Left cardiac atrium (tissue), 4 donors: ENCODE measurements at regions not wholly inside any gene's neighbourhood (a gene's known extent, or its start where the extent isn't known, plus 50 kb on each side); places are given as distances from the start of the nearest gene placed in this dataset.
"Not testable (repeated sequence)": the region's sequence is repeated elsewhere in the genome, so short reads cannot be mapped to it uniquely, and the experiment has no call there.

Source experiments
- ATAC-seq, 2 donors: fragments of 200-7000 bp; cut with Tn5 transposase; one replicate each; pipeline ENCODE4 v1.9.1; 2020; ENCODE audit warnings: mild to moderate bottlenecking in 2 of 2, moderate library complexity in 2 of 2
- DNase-seq: peaks from one replicate; pipeline ENCODE4 v3.0.0-alpha.2; 2020
- intact Hi-C, 2 donors: fragments of 100-400 bp; cut with DNase I; formaldehyde crosslinking; loops; one replicate each; pipeline versions ENCODE4 v1.14.1 to v1.15.1; 2022 to 2023
- donor health status: DM: no; HTN: yes; CAD: no.
- donor health status: DM: no; HTN: yes; CAD: no; lungs with severe emphysema.
- donor health status: DM: yes; HTN: yes; CAD: no.
- donor health status: Dilated cardiomyopathy.

DNA sequence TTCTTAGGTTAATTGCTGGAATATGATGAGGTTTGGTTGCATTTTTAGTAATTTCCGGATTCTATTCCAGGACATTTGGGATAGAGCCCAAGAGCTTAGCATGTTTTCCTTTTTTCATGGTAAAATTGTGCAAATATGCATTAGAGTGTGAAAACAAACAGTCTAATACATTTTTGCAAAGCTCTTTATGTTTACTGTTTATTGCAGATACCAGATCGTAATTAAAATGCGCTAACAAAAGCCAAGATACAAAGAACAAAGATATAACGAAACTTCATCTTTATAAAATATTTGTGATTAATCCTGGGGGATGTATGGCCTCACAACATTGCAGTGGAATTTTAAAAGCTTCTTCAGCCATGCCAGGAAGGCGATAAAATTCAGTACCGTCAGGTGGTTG is 94.5 kb upstream of the TBC1D5 start:
- no peak for ATAC-seq
- no peak for DNase-seq
- intact Hi-C loops = loop anchor here in 1 of 2 donors (10.0 kb wide), 1 partner anchor 192 kb away; no protein-coding TSS in a partner anchor

DNA sequence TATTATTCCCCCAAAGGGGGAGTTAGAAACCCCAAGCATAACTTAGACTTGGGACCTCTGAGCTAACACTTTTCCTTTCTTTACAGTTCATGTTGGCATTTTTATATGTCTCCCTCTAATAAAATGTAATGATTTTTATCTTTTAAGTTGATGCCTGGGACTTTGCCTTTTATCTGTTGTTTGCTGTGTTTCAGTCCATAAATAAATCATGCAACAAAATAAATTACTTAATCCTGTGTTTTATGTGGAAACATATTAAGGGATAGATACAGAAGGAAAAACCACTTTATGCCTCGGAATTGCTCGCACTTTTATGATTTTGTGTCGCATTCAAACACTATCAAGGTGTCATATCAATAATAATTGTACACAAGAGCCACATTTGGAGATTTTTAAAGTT is 93.7 kb upstream of the TBC1D5 start:
- intact Hi-C loops = loop anchor here in 1 of 2 donors (10.0 kb wide), 1 partner anchor 191 kb away; no protein-coding TSS in a partner anchor
- no peak for ATAC-seq
- no peak for DNase-seq

DNA sequence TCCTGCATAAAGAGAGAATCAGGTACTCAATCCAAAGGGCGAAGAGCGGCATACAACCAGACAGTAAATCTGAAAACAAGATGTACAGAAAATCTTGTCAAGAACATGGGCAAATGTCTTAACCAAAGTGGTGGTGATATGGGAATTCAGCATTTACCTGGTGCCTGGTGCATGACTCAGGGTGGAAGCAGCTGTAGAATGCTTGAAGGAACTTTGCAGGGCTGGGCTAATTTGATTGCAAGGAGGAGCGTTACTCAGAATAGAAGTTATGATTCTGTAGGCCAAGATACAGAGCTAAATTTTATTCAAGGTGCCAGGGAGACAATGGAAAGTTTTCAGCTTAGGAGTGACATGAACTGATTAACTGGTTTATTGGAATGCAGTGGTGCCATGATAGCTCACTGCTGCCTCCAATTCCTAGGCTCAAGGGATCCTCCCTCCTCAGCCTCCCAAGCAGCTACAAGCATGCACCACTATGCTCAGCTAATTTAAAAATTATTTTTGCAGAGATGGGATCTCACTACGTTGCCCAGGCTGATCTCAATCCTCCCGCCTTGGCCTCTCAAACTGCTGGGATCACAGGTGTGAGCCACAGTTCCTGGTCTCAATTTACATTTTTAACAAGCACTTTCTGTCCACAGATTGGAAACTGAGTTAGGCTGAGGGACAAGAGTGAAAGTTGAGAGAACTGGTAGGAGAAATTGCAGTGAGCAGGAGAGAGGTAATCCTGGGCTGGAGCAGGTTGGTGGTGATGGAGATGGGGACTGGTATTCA is 91.5 kb upstream of the TBC1D5 start:
- DNase-seq (no peak), ATAC-seq (peak in 1 of 2 donors; percentile 39)
- intact Hi-C loops = loop anchor here in 1 of 2 donors (10.0 kb wide), 1 partner anchor 189 kb away; no protein-coding TSS in a partner anchor

DNA sequence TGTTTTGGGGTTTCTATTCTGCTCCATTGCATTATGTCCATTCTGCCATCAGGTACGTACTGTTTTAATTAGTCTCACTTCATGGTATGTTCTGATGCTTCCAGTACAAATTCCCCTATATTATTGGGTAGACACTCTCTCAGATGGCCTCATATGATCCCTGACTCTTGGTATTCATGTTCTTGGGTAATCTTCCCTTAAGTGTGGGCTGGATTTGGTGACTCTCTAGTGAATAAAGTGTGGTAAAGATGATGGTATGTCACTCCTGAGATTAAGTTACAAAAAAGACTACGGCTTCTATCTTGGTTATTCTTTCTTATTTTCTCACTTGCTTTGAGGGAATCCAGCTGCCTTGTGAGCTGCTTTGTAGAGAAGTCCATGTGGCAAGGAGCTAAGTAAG is 89.6 kb upstream of the TBC1D5 start:
- DNase-seq = no peak
- no peak for ATAC-seq
- intact Hi-C loops = loop anchor here in 1 of 2 donors (10.0 kb wide), 1 partner anchor 187 kb away; no protein-coding TSS in a partner anchor

DNA sequence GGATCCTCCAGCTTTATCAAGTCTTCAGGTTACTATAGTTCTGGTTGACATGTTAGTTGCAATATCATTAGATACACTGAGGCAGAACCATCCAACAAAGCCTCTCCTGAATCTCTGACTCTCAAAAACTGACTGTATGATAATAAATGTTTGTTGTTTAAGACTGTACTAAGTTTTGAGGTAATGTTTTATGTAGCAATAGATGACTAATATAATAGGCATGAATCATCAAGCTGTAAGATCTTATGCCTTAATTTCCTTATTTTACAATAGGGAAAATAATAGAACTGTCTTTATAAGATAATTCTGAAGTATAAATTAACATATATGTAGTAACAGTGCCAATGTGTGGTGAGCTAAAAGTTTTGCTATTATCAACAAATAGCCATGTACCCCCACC is 88.9 kb upstream of the TBC1D5 start:
- no peak for ATAC-seq
- DNase-seq = no peak
- intact Hi-C loops = loop anchor here in 1 of 2 donors (10.0 kb wide), 1 partner anchor 187 kb away; no protein-coding TSS in a partner anchor

DNA sequence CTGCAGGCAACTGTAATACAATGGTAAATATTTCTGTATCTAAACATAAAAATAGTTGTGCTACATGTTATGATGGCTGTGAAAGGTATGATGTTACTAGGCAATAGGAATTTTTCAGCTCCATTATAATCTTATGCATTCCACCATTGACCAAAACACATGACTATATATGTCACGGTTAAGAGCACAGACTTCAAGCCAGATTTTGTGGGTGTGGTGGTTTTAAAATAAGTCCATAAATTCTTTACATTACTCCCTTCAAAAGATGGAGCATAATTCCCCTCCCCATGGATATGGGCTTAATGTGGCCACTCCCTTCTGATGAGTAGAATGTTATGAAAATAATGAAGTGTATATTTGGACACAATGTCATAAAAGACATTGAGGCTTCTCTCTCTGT is 88.4 kb upstream of the TBC1D5 start:
- ATAC-seq = no peak
- DNase-seq = no peak
- intact Hi-C loops = loop anchor here in 1 of 2 donors (10.0 kb wide), 1 partner anchor 186 kb away; no protein-coding TSS in a partner anchor

DNA sequence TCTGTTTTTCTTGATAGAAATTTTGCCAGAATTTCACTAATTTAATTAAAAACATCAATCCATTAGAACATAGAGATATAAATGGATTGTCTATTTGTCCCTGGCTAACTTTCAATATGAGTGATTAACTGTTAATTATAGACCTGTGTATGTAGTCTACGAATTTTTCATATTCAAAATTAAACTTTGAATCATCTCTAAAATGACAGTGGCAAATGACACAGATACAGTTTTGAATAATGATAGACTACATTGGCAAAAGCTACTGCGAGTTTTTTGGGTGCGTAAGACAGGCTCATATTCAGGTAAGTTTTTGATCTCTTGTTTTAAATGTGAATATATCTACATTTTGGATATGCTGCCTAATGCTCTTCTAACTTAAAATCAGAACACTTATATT is 86.0 kb upstream of the TBC1D5 start:
- intact Hi-C loops = no loop called here
- DNase-seq (no peak), ATAC-seq (no peak)

DNA sequence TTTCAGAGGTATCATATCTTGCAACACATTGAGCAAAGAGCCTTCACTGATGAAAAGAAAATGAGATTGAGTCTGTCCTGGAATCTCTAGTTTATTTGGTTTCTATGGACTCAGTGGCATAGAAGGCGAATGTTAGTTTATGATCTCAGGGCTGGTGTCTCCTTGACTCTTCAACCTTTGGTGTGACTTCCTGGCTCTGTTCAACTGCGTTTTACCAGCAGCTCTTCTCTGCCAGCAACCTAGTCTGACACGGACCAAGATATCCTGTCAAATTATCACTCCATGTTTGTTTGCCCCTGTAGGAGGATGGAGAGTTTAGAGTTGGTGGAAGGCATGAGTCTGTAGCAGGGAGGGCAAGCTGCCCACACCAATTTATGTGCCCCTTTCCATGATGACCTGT is 82.9 kb upstream of the TBC1D5 start:
- intact Hi-C loops = no loop called here
- ATAC-seq = peak in 1 of 2 donors; percentile 63
- DNase-seq = no peak

DNA sequence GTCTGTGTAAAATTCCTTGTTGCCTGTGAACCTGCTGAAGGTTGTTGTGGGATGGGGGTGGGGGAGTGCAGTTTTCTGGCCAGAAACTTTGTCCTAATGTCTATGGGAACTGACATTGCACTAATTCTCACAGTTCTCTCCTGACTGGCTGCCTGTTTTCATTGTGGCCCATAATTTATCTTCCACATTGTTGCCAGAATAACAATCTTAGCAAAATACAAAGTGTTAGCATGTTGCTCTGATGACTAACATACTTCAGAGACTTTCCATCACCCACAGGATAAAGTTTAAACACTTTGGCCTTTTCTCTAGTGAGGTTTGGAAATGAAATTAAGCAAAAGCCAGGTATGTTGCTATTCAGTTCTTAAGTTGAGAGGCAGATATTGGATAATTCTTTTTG is 81.4 kb upstream of the TBC1D5 start:
- DNase-seq = no peak
- intact Hi-C loops = no loop called here
- ATAC-seq = no peak

DNA sequence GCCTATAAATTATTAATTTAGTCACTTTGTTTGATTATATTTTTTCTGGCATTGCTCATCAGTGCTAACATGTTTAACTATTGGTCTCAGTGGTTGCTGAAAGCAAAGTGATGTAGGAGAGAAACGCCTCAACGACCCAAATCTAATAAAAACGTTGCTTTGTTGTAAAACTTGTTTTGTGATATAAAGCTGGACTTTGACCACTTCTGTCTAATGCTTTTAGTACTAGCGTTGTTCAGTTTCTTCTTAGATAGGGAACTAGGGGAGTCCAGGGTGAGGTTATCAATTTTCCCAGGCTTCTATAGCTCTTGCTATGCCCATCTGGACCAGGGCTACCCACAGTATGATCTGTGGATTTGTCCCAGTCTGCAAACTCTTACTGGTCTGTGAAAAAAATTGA is 80.6 kb upstream of the TBC1D5 start:
- DNase-seq (no peak), ATAC-seq (no peak)
- intact Hi-C loops = no loop called here

DNA sequence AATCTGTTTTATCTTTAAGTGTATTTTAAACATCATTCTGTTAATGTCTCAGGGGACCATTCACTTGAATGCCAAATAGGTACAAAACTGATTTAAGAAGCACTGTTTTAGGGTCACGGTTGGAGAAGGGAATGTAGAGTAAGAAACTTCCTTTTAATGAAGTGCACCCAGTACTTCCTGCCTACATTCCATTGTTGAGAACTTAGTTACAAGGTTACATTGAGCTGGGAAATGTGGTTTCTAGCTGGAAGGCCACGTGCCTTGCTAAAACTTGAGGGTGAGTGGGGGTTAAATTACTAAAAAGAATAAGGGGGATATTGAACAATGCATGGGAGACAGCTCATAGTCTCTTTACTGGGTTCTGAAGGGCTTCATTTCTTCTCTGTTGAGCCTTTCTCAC is 78.3 kb upstream of the TBC1D5 start:
- no peak for ATAC-seq
- intact Hi-C loops = no loop called here
- no peak for DNase-seq

DNA sequence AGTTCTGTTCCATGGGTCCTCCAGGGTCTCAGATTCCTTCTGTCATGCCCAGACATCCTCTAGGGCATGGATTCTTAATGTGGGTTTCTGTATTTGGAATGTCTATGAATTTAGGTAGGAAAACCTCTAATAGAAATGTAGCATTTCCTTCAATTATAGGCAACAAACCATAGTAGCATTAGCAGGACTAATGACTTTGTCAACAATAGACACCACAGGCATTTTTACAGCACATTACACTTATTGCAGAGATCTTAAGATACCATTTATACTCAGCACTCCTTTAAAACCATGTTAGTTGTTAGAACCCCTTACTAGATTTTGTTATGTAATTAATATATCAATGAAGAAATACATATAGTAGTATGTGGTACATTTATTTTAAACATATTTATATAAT is 77.8 kb upstream of the TBC1D5 start:
- no peak for ATAC-seq
- intact Hi-C loops = no loop called here
- no peak for DNase-seq

DNA sequence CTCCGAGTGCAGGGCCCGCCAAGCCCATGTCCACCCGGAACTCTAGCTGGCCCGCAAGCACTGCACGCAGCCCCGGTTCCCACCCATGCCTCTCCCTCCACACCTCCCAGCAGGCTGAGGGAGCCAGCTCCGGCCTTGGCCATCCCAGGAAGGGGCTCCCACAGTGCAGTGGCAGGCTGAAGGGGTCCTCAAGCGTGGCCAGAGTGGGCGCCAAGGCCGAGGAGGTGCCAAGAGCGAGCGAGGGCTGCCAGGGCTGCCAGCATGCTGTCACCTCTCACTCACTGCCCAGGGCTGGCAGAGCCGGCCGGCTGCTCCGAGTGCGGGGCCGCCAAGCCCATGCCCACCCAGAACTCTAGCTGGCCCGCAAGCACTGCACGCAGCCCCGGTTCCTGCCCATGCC is 75.5 kb upstream of the TBC1D5 start:
- DNase-seq, intact Hi-C loops, ATAC-seq: not testable (repeated sequence)

DNA sequence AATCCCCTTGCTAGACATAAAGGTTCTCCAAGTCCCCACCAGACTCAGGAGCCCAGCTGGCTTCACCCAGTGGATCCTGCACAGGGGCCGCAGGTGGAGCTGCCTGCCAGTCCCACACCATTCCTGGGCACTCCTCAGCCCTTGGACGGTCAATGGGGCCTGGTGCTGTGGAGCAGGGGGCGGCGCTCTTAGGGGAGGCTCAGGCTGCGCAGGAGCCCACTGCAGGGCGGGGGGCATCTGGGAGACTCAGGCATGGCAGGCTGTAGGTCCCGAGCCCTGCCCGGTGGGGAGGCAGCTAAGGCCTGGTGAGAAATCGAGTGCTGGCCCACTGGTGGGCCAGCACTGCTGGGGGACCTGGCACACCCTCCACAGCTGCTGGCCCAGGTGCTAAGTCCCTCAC is 75.1 kb upstream of the TBC1D5 start:
- DNase-seq (no peak), ATAC-seq (no peak)
- intact Hi-C loops = no loop called here

DNA sequence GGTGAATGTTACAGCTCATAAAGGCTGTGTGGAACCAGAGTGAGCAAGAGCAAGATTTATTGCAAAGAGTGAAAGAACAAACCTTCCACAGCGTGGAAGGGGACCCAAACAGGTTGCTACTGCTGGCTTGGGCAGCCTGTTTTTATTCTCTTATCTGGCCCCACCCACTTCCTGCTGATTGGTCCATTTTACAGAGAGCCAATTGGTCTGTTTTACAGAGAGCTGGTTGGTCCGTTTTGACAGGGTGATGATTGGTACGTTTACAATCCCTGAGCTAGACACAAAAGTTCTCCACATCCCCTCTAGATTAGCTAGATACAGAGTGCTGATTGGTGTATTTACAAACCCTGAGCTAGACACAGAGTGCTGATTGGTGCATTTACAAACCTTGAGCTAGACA is 74.4 kb upstream of the TBC1D5 start:
- ATAC-seq, DNase-seq, intact Hi-C loops: not testable (repeated sequence)

DNA sequence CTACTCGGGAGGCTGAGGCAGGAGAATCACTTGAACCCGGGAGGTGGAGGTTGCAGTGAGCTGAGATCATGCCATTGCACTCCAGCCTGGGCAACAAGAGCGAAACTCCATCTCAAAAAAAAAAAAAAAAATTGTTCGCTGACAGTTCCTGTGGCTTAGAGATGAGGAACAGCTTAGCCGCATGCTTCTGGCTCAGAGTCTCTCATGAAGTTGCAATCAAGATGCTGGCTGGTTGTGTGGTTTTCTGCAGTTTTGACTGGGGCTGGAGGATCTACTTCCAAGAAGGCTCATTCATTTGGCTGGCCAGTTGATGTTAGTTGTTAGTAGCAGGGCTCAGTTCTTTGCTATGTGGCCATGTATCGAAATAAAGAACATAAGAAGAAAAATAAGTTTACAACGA is 69.9 kb upstream of the TBC1D5 start:
- ATAC-seq, intact Hi-C loops, DNase-seq: not testable (repeated sequence)

DNA sequence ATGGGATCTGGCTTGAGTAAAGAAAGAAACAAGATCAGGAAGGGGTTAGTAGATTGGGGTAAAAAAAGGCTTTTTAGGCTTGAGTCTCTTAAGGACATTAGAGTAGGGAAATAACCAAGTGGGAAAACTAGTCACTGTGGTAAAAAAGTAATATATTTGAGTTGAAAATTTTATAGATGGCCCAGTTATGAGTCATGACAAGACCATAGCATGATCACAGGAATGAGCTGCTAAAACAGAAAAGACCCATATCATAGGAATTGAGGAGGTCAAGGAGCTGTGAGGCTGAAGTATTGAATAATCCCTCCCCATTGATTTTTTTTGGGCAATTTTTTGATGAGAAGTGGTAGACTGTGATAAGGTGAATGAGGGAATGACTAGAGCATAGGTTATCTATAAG is 69.2 kb upstream of the TBC1D5 start:
- ATAC-seq (no peak), DNase-seq (no peak)
- intact Hi-C loops = no loop called here

DNA sequence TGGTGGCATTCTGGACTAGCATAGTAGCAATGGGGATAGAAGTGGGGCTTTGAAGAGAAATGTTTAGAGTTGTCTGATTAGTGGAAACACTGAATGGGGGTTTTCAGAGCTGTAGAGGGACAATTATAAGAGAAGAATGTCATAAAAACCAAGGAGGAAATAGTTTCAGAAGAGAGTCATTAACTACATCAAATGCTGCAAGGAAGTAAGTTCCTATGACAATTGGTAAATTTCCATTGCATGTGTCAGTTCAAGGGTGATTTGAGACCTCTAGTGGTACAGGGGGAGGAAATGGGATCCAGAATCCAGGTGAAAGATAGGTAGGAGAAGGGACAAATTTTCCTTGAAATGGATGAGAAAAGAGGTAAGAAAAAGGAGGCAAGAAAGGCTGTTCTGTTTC is 68.3 kb upstream of the TBC1D5 start:
- intact Hi-C loops = no loop called here
- no peak for ATAC-seq
- DNase-seq = no peak

DNA sequence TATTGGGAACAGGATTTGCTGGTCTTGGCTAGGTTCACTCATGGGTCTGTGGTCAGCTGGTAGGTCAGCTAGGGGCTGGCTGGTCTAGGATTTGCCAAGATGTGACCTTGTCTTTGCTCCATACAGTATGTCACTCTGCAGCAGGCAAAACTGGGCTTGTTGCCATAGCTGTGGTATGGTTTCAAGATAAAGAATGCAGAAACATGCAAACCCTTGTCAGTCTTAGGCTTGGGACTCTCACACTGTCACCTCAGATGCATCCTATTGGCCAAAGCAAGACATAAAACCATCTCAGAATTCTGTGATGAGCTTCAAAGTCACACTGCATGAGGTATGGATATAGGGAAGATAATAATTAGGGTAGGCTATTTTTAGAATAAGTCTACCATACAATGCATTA is 66.6 kb upstream of the TBC1D5 start:
- intact Hi-C loops = no loop called here

DNA sequence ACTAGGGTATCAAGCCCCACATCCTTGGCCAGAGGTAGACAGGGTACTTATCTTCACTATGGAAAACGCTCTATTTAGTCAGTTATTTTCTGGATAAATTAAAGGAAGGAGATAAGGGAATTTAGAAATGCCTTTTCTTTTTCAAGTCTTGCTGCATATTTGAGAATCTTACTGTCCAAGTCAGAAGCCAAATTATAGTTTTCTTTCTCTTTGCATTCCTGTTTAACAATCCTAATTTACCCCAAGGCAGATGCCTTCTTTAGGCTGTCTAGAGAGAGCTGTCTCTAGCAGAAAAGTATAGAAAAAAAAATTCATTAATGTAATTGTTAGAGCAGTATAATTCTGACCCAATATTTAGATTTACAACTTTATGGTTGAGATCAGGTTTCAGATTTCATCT is 64.4 kb upstream of the TBC1D5 start:
- ATAC-seq = no peak
- intact Hi-C loops = no loop called here
- DNase-seq = no peak

More for the DNA sequence above, 66.6 kb upstream of the TBC1D5 start:
- DNase-seq (no peak), ATAC-seq (no peak)

DNA sequence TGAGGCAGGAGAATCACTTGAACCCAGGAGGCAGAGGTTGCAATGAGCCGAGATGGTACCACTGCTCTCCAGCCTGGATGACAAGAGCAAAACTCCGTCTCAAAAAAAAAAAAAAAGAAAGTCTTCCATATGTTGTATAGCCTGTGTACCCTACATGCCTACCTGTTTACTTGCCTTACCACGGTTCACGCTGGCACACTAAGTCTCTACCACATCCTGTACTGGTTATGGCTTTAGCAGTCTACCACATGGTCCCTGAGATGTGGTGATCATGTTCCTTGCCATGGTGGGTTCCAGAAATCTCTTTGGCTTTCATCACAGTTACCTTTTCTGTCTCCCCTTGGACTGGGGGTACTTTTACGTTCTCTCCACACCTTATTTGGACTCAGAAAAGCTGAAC is 63.8 kb upstream of the TBC1D5 start:
- DNase-seq (no peak), ATAC-seq (no peak)
- intact Hi-C loops = no loop called here
